ENCODE measurements at regions not wholly inside any gene's neighbourhood (a gene's known extent, or its start where the extent isn't known, plus 50 kb on each side); places are given as distances from the start of the nearest gene placed in this dataset.

- Mint-ChIP-seq H3K36me3 (ENCODE audit: insufficient read depth in 1 of 3, low read depth in 3 of 3) (no peaks in the 10 kb centered on the region; a peak in 1 of 7 replicates), H3K4me1 (peaks cover 5 to 17% of the 10 kb centered on the region in 2 experiments), H3K4me3 (no peak overlapping the region), H3K27me3 (ENCODE audit: low read depth) (peaks cover 8% of the 10 kb centered on the region; the same call in 1 of the 2 replicates), H3K9me3 (no peaks in the 10 kb centered on the region), H3K27ac (no peak overlapping the region)
- H2AK5ac ChIP-seq (ENCODE audit: insufficient read length, low read length), result no peak overlapping the region
- H2BK120ac ChIP-seq (ENCODE audit: low read depth, low read length, poor library complexity, severe bottlenecking), result no peak overlapping the region
- no peak overlapping the region for H3K23ac ChIP-seq (ENCODE audit: insufficient read length, low read depth, low read length)
- H4K5ac ChIP-seq (ENCODE audit: insufficient read length, low read depth, low read length), result no peak overlapping the region
- H3K56ac ChIP-seq (ENCODE audit: insufficient read length, low read depth, low read length), result no peak overlapping the region
- H3K79me1 ChIP-seq (ENCODE audit: insufficient read depth, low read depth, low read length, poor library complexity, severe bottlenecking), result no peaks in the 10 kb centered on the region
- no peak overlapping the region for H2BK5ac ChIP-seq (ENCODE audit: insufficient read length, low read length)
- H3K4ac ChIP-seq (ENCODE audit: low read depth, low read length), result no peak overlapping the region
- H2BK15ac ChIP-seq (ENCODE audit: low read depth, low read length), result no peak overlapping the region
- no peak overlapping the region for H3K14ac ChIP-seq (ENCODE audit: insufficient read depth, low read length)
- WGBS (ENCODE audit: extremely low coverage, insufficient read length, low lambda C conversion rate), result no CpG with 5 or more reads among the region's 7 CpGs
- no peak overlapping the region for H2BK12ac ChIP-seq (ENCODE audit: insufficient read length, low read depth, low read length)
- no peak overlapping the region for H3K18ac ChIP-seq (ENCODE audit: insufficient read length, low read depth, low read length)
- no peak overlapping the region for H3K27ac ChIP-seq (ENCODE audit: insufficient read length, low read depth, low read length)
- TF ChIP-seq CTCF (conservative IDR thresholded peaks at IDR 0.05), result no peak
- no peak overlapping the region for H3T11ph ChIP-seq (ENCODE audit: low read length)
- no peaks in the 10 kb centered on the region for H3K4me1 ChIP-seq (ENCODE audit: insufficient read depth, low read length)
- H2BK20ac ChIP-seq (ENCODE audit: low read depth, low read length, poor library complexity, severe bottlenecking), result no peak overlapping the region
- H3K9ac ChIP-seq (ENCODE audit: extremely low read depth, insufficient read length, low read length), result no peak overlapping the region
- H4K20me1 ChIP-seq (ENCODE audit: control insufficient read depth, insufficient read depth, insufficient read length), result no peaks in the 10 kb centered on the region
- H3K9me3 ChIP-seq (ENCODE audit: control insufficient read depth, low read depth, low read length), result no peaks in the 10 kb centered on the region
- H3K4me2 ChIP-seq (ENCODE audit: insufficient read depth, insufficient read length, low read length), result no peak overlapping the region
- no peaks in the 10 kb centered on the region for H3K23me2 ChIP-seq (ENCODE audit: insufficient read length, low read depth, low read length, poor library complexity, severe bottlenecking)
- no peak overlapping the region for H4K91ac ChIP-seq (ENCODE audit: insufficient read length, low read depth, low read length)
- no peak overlapping the region for H2AFZ ChIP-seq (ENCODE audit: low read length)
- no peaks in the 10 kb centered on the region for H3K27me3 ChIP-seq (ENCODE audit: insufficient read depth, low read length)
- DNase-seq, result no peak
- no peak overlapping the region for H4K8ac ChIP-seq (replicated peaks; ENCODE audit: insufficient read length, low read depth, low read length)
- H3K79me2 ChIP-seq (ENCODE audit: insufficient read depth, low read length), result no peaks in the 10 kb centered on the region
These were observed 57.7 kb upstream of the AMPD3 start for GRCh38 chr11:10397226-10397987.

Data from H9 (cell line).